ENCODE measurements at regions not wholly inside any gene's neighbourhood (a gene's known extent, or its start where the extent isn't known, plus 50 kb on each side); places are given as distances from the start of the nearest gene placed in this dataset.

GRCh38 chr3:158974904-158975303 lies 173.1 kb downstream of the MFSD1 start:
- no peaks in the 10 kb centered on the region for H3K4me1 ChIP-seq (ENCODE audit: control insufficient read depth in 2 of 2, insufficient read depth in 1 of 2, low read depth in 1 of 2, low read length in 2 of 2)
- WGBS, 2 donors (ENCODE audit: extremely low coverage in 2 of 2, insufficient read length in 2 of 2, insufficient replicate concordance in 1 of 2): no CpG with 5 or more reads among the region's 1 CpG
- no peak overlapping the region for H2AK5ac ChIP-seq (ENCODE audit: low read depth, low read length)

DNA sequence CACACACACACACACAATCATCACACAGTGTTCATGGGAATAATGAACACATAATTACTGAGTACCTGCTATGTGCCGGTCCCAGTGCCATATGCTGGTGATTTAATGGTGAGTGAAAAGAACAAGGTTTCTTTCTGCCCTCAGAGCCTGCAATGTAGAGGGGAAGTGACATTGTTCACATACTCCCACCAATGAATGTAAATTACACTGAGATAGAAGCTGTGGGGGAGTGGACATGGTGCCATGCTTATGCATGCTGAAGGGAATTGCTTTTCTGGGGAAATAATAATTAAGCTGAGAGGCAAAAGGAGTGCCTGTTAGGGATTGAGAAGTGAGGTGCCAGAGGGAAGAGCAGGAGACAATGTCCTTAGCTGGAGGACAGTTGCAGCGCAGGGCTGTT lies 175.1 kb downstream of the MFSD1 start:
- no peaks in the 10 kb centered on the region for H3K36me3 ChIP-seq (replicated peaks in 1 of 2; ENCODE audit: control insufficient read depth in 2 of 2, insufficient read depth in 2 of 2, low read length in 2 of 2)
- H3K9me3 ChIP-seq (replicated peaks in 1 of 2; ENCODE audit: control insufficient read depth in 2 of 2, insufficient read depth in 1 of 2, low read depth in 1 of 2, low read length in 2 of 2): no peaks in the 10 kb centered on the region
- H3K23ac ChIP-seq (ENCODE audit: low read depth, low read length, poor library complexity): no peak overlapping the region
- H3K79me1 ChIP-seq (ENCODE audit: low read depth, low read length): no peaks in the 10 kb centered on the region
- no peak overlapping the region for H3K9ac ChIP-seq (ENCODE audit: low read depth, low read length, poor library complexity)
- no peak for DNase-seq (ENCODE audit: low spot score)
- H3K4me1 ChIP-seq (ENCODE audit: control insufficient read depth in 2 of 2, insufficient read depth in 1 of 2, low read depth in 1 of 2, low read length in 2 of 2): no peaks in the 10 kb centered on the region
- no peak overlapping the region for H2BK5ac ChIP-seq (ENCODE audit: low read length)
- no peak overlapping the region for H3K4me3 ChIP-seq (ENCODE audit: low read length in 2 of 2)
- H3K27ac ChIP-seq (replicated peaks; ENCODE audit: low read length): no peak overlapping the region
- H3K18ac ChIP-seq (ENCODE audit: low read length): no peak overlapping the region
- H2AFZ ChIP-seq (ENCODE audit: low read length): no peak overlapping the region
- H2AK5ac ChIP-seq (ENCODE audit: low read depth, low read length): no peak overlapping the region
- no peak overlapping the region for H3K4ac ChIP-seq (ENCODE audit: low read length)
- H2BK15ac ChIP-seq (ENCODE audit: low read length): no peak overlapping the region
- no peak overlapping the region for H2BK120ac ChIP-seq (ENCODE audit: low read depth, low read length)
- no peak overlapping the region for H3K14ac ChIP-seq (ENCODE audit: low read length)
- H4K91ac ChIP-seq (ENCODE audit: low read depth, low read length, poor library complexity): no peak overlapping the region
- no peak overlapping the region for H3K4me2 ChIP-seq (ENCODE audit: insufficient read depth, low read length, poor library complexity, severe bottlenecking)
- no CpG with 5 or more reads among the region's 2 CpGs for WGBS, 2 donors (ENCODE audit: extremely low coverage in 2 of 2, insufficient read length in 2 of 2, insufficient replicate concordance in 1 of 2)
- H3K27me3 ChIP-seq (ENCODE audit: control insufficient read depth in 3 of 3, insufficient read depth in 3 of 3, low read depth in 1 of 3, low read length in 3 of 3): no peaks in the 10 kb centered on the region
- no peak overlapping the region for H2BK12ac ChIP-seq (ENCODE audit: low read length)
- no peak overlapping the region for H4K8ac ChIP-seq (ENCODE audit: low read depth, low read length)

More at GRCh38 chr3:158974904-158975303, 173.1 kb downstream of the MFSD1 start:
- no peak overlapping the region for H2BK5ac ChIP-seq (ENCODE audit: low read length)
- H3K23ac ChIP-seq (ENCODE audit: low read depth, low read length, poor library complexity): no peak overlapping the region
- no peak overlapping the region for H3K18ac ChIP-seq (ENCODE audit: low read length)
- no peaks in the 10 kb centered on the region for H3K79me1 ChIP-seq (ENCODE audit: low read depth, low read length)
- no peaks in the 10 kb centered on the region for H3K9me3 ChIP-seq (replicated peaks in 1 of 2; ENCODE audit: control insufficient read depth in 2 of 2, insufficient read depth in 1 of 2, low read depth in 1 of 2, low read length in 2 of 2)
- H4K8ac ChIP-seq (ENCODE audit: low read depth, low read length): no peak overlapping the region
- H4K91ac ChIP-seq (ENCODE audit: low read depth, low read length, poor library complexity): no peak overlapping the region
- no peaks in the 10 kb centered on the region for H3K36me3 ChIP-seq (replicated peaks in 1 of 2; ENCODE audit: control insufficient read depth in 2 of 2, insufficient read depth in 2 of 2, low read length in 2 of 2)
- H2BK120ac ChIP-seq (ENCODE audit: low read depth, low read length): no peak overlapping the region
- H2BK15ac ChIP-seq (ENCODE audit: low read length): no peak overlapping the region
- no peak overlapping the region for H3K14ac ChIP-seq (ENCODE audit: low read length)
- no peak overlapping the region for H3K4ac ChIP-seq (ENCODE audit: low read length)
- H2BK12ac ChIP-seq (ENCODE audit: low read length): no peak overlapping the region
- H3K9ac ChIP-seq (ENCODE audit: low read depth, low read length, poor library complexity): no peak overlapping the region
- no peak for DNase-seq (ENCODE audit: low spot score)
- H3K27ac ChIP-seq (replicated peaks; ENCODE audit: low read length): no peak overlapping the region
- no peak overlapping the region for H3K4me2 ChIP-seq (ENCODE audit: insufficient read depth, low read length, poor library complexity, severe bottlenecking)
- H3K4me3 ChIP-seq (ENCODE audit: low read length in 2 of 2): no peak overlapping the region
- no peak overlapping the region for H2AFZ ChIP-seq (ENCODE audit: low read length)
- H3K27me3 ChIP-seq (ENCODE audit: control insufficient read depth in 3 of 3, insufficient read depth in 3 of 3, low read depth in 1 of 3, low read length in 3 of 3): no peaks in the 10 kb centered on the region

DNA sequence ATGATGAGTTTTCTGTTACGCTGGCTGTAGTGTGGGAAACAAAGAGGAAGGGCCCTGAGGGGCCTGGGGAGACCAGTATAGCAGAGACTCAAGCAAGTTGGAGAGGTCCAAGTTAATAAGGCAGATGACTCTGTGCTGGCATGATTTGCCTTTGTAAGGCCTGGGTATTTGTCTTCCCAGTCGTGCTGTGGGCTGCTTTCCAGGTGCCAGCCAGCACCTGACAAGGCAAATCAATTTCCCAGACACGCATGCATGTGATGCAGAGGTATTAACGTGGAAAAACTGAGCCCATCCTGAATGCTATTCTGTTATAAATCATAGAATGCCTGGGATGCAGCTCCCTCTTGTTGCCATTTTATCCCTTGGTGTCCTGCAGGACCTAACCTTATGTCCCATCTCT lies 175.6 kb downstream of the MFSD1 start:
- Histone ChIP-seq H3K27ac (replicated peaks; ENCODE audit: low read length) (no peak overlapping the region), H3K4me3 (ENCODE audit: low read length in 2 of 2) (no peak overlapping the region), H3K4me2 (ENCODE audit: insufficient read depth, low read length, poor library complexity, severe bottlenecking) (no peak overlapping the region), H3K4me1 (ENCODE audit: control insufficient read depth in 2 of 2, insufficient read depth in 1 of 2, low read depth in 1 of 2, low read length in 2 of 2) (no peaks in the 10 kb centered on the region), H2BK120ac (ENCODE audit: low read depth, low read length) (no peak overlapping the region), H2AK5ac (ENCODE audit: low read depth, low read length) (no peak overlapping the region), H3K36me3 (replicated peaks in 1 of 2; ENCODE audit: control insufficient read depth in 2 of 2, insufficient read depth in 2 of 2, low read length in 2 of 2) (no peaks in the 10 kb centered on the region), H3K9me3 (replicated peaks in 1 of 2; ENCODE audit: control insufficient read depth in 2 of 2, insufficient read depth in 1 of 2, low read depth in 1 of 2, low read length in 2 of 2) (no peaks in the 10 kb centered on the region), H3K23ac (ENCODE audit: low read depth, low read length, poor library complexity) (no peak overlapping the region), H4K91ac (ENCODE audit: low read depth, low read length, poor library complexity) (no peak overlapping the region), H2BK15ac (ENCODE audit: low read length) (no peak overlapping the region), H3K18ac (ENCODE audit: low read length) (no peak overlapping the region), H3K4ac (ENCODE audit: low read length) (no peak overlapping the region), H3K79me1 (ENCODE audit: low read depth, low read length) (no peaks in the 10 kb centered on the region), H4K8ac (ENCODE audit: low read depth, low read length) (no peak overlapping the region), H3K27me3 (ENCODE audit: control insufficient read depth in 3 of 3, insufficient read depth in 3 of 3, low read depth in 1 of 3, low read length in 3 of 3) (no peaks in the 10 kb centered on the region), H3K9ac (ENCODE audit: low read depth, low read length, poor library complexity) (no peak overlapping the region), H2BK5ac (ENCODE audit: low read length) (no peak overlapping the region), H3K14ac (ENCODE audit: low read length) (no peak overlapping the region), H2BK12ac (ENCODE audit: low read length) (no peak overlapping the region), H2AFZ (ENCODE audit: low read length) (no peak overlapping the region)
- DNase-seq (ENCODE audit: low spot score): no peak
- no CpG with 5 or more reads among the region's 4 CpGs for WGBS, 2 donors (ENCODE audit: extremely low coverage in 2 of 2, insufficient read length in 2 of 2, insufficient replicate concordance in 1 of 2)

DNA sequence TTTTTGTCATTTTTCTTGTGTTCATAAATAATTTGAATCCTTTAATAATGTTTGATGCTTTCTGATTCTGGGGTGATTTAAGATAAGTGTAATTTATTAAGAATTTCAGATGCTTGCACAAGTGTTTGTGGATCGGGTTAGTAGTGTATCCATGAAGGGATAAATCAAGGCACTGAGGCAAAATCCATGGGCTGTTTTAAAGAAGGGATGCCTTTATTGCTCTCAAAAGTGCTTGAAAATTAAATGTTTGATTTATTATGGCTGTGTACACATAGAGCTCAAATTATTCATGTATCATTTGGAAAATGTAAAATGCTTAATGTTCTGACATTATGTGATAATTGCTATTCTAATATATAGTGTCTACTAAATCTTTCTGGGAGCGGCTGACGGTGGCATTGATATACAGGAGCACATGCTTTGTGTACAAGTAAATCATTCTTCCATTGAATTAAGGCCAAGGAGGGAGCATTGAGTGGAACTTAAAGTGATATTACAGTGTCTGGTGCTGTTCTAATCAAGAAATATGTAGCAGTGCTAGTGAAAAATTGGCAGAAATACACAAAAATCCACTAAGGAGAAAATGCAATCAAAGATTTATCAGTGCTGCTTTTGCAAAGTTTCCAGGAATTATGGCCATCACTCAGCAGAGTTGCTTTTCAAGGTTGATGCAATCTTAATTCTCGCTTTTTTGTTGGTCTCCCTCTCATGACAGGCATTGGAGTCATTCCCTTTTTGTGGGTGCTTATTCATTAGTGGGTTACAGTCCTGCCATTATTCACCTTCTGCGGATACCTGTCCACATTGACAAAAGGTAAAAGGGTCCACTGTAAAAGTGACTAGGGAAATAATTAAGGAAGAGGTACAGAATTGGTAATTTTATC lies 181.6 kb downstream of the MFSD1 start:
- no peaks in the 10 kb centered on the region for H3K79me1 ChIP-seq (ENCODE audit: low read depth, low read length)
- H4K8ac ChIP-seq (ENCODE audit: low read depth, low read length): no peak overlapping the region
- no peak overlapping the region for H3K4me2 ChIP-seq (ENCODE audit: insufficient read depth, low read length, poor library complexity, severe bottlenecking)
- no peak overlapping the region for H2BK15ac ChIP-seq (ENCODE audit: low read length)
- no peak overlapping the region for H2AFZ ChIP-seq (ENCODE audit: low read length)
- H3K4me1 ChIP-seq (ENCODE audit: control insufficient read depth in 2 of 2, insufficient read depth in 1 of 2, low read depth in 1 of 2, low read length in 2 of 2): no peaks in the 10 kb centered on the region
- no peak overlapping the region for H3K14ac ChIP-seq (ENCODE audit: low read length)
- no peak for DNase-seq (ENCODE audit: low spot score)
- no peak overlapping the region for H3K23ac ChIP-seq (ENCODE audit: low read depth, low read length, poor library complexity)
- H3K9ac ChIP-seq (ENCODE audit: low read depth, low read length, poor library complexity): no peak overlapping the region
- no peaks in the 10 kb centered on the region for H3K27me3 ChIP-seq (ENCODE audit: control insufficient read depth in 3 of 3, insufficient read depth in 3 of 3, low read depth in 1 of 3, low read length in 3 of 3)
- no peak overlapping the region for H4K91ac ChIP-seq (ENCODE audit: low read depth, low read length, poor library complexity)
- H3K4ac ChIP-seq (ENCODE audit: low read length): no peak overlapping the region
- H2AK5ac ChIP-seq (ENCODE audit: low read depth, low read length): no peak overlapping the region
- H3K4me3 ChIP-seq (ENCODE audit: low read length in 2 of 2): no peak overlapping the region
- H3K27ac ChIP-seq (replicated peaks; ENCODE audit: low read length): no peak overlapping the region
- no peak overlapping the region for H3K18ac ChIP-seq (ENCODE audit: low read length)
- H3K9me3 ChIP-seq (replicated peaks in 1 of 2; ENCODE audit: control insufficient read depth in 2 of 2, insufficient read depth in 1 of 2, low read depth in 1 of 2, low read length in 2 of 2): no peaks in the 10 kb centered on the region
- H2BK12ac ChIP-seq (ENCODE audit: low read length): no peak overlapping the region
- H3K36me3 ChIP-seq (replicated peaks in 1 of 2; ENCODE audit: control insufficient read depth in 2 of 2, insufficient read depth in 2 of 2, low read length in 2 of 2): no peaks in the 10 kb centered on the region
- WGBS, 2 donors (ENCODE audit: extremely low coverage in 2 of 2, insufficient read length in 2 of 2, insufficient replicate concordance in 1 of 2): no CpG with 5 or more reads among the region's 5 CpGs
- H2BK5ac ChIP-seq (ENCODE audit: low read length): no peak overlapping the region
- no peak overlapping the region for H2BK120ac ChIP-seq (ENCODE audit: low read depth, low read length)

Data from neuronal stem cell (in vitro differentiated cells).